IMR-90 (cell line): ENCODE measurements at regions not wholly inside any gene's neighbourhood (a gene's known extent, or its start where the extent isn't known, plus 50 kb on each side); places are given as distances from the start of the nearest gene placed in this dataset.

Source experiments
- BHLHE40 ChIP-seq: fragments of 150-350 bp; IDR thresholded peaks from 2 replicates; pipeline ENCODE4 v1.6.1; 2016; ENCODE audit warnings: mild to moderate bottlenecking, low read depth, low read length
- CEBPB ChIP-seq: IDR thresholded peaks from 2 replicates; pipeline ENCODE4 v1.6.1; 2012; ENCODE audit warnings: low read depth, low read length, improper control_type of control experiment
- CTCF ChIP-seq: conservative IDR thresholded peaks from 2 replicates; pipeline ENCODE4 v1.5.1; 2012; ENCODE audit warnings: mild to moderate bottlenecking, low read depth, low read length, improper control_type of control experiment
- ELK1 ChIP-seq: fragments of 150-350 bp; IDR thresholded peaks from 2 replicates; pipeline ENCODE4 v1.6.1; 2016; ENCODE audit warnings: low read depth, mild to moderate bottlenecking, low read length, moderate library complexity, borderline replicate concordance
- FOS ChIP-seq: fragments of 150-350 bp; IDR thresholded peaks from 2 replicates; pipeline ENCODE4 v1.6.1; 2016; ENCODE audit warnings: low read depth, low read length
- MAFK ChIP-seq: IDR thresholded peaks from 2 replicates; pipeline ENCODE4 v1.6.1; 2012; ENCODE audit warnings: low read depth, low read length, improper control_type of control experiment
- MXI1 ChIP-seq: IDR thresholded peaks from 2 replicates; pipeline ENCODE4 v1.6.1; 2012; ENCODE audit warnings: low read depth, mild to moderate bottlenecking, low read length, moderate library complexity, borderline replicate concordance
- POLR2A ChIP-seq: IDR thresholded peaks from 2 replicates; pipeline ENCODE4 v1.6.1; 2012; ENCODE audit warnings: mild to moderate bottlenecking, low read depth, low read length
- RAD21 ChIP-seq: IDR thresholded peaks from 2 replicates; pipeline ENCODE4 v1.6.1; 2012; ENCODE audit warnings: low read length, improper control_type of control experiment
- SMC3 ChIP-seq: fragments of 150-350 bp; IDR thresholded peaks from 2 replicates; pipeline ENCODE4 v1.6.1; 2016; ENCODE audit warnings: low read depth, mild to moderate bottlenecking, antibody characterized with exemption, low read length, moderate library complexity
- USF2 ChIP-seq: fragments of 150-350 bp; IDR thresholded peaks from 2 replicates; pipeline ENCODE4 v1.6.1; 2017; ENCODE audit warnings: mild to moderate bottlenecking, antibody characterized with exemption, low read length, low read depth

- TF ChIP-seq POLR2A: no peak
- TF ChIP-seq CTCF: no peak
- TF ChIP-seq RAD21: no peak
- no peak for TF ChIP-seq FOS
- no peak for TF ChIP-seq ELK1
- no peak for TF ChIP-seq SMC3
- no peak for TF ChIP-seq MXI1
- no peak for TF ChIP-seq MAFK
- no peak for TF ChIP-seq USF2
- TF ChIP-seq CEBPB: no peak
- no peak for TF ChIP-seq BHLHE40
Observed at GRCh38 chr3:106691476-106691875, 685.8 kb upstream of the CCDC54 start.
